GM21723 (cell line): ENCODE measurements at regions not wholly inside any gene's neighbourhood (a gene's known extent, or its start where the extent isn't known, plus 50 kb on each side); places are given as distances from the start of the nearest gene placed in this dataset.
"Not testable (repeated sequence)": the region's sequence is repeated elsewhere in the genome, so short reads cannot be mapped to it uniquely, and the experiment has no call there.

ENCODE experiments used
- ATAC-seq: cut with Tn5 transposase; IDR thresholded peaks from one replicate; pipeline ENCODE4 v1.9.1; 2021; ENCODE audit warnings: mild to moderate bottlenecking, moderate library complexity; ENCODE audit not compliant: unreplicated experiment

DNA sequence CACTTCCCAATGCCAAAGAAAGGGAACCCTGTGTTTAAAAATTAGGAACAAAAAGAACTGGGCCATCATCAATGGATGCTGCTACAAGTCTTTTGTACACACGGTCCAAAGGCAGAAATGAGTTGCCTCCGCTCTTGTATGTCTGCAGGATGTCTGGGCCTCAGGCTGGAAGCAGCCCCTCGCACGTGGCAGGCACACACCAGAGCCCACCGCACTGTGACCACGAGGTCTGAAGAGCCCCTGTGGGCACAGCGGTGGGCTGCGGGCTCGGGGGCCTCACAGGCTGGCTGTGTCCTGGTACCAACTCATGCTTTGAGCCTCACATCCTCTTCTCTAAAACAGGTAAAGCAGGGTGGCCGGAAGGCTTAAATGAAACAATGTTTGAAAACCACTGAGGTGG is 309.3 kb downstream of the C16orf95 start:
- ATAC-seq = no peak

DNA sequence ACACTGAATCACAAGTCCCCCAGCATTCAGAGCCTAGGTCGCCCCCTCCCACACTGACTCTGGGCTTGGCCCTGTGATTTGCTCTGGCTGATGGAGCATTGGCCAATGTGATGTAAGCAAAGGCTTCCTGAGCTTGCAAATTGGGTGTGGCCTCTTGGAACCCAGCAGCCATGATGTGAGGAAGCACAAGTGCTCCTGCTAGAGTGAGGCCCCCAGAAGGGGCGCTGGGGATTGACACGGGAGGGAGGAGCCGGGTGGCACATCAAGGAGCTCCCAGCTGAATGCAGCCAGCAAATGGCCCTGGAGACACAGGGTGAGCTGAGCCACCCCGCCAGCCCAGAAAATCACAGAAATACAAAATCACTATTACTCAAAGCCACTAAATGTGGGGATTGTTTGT is 308.5 kb downstream of the C16orf95 start:
- no peak for ATAC-seq

DNA sequence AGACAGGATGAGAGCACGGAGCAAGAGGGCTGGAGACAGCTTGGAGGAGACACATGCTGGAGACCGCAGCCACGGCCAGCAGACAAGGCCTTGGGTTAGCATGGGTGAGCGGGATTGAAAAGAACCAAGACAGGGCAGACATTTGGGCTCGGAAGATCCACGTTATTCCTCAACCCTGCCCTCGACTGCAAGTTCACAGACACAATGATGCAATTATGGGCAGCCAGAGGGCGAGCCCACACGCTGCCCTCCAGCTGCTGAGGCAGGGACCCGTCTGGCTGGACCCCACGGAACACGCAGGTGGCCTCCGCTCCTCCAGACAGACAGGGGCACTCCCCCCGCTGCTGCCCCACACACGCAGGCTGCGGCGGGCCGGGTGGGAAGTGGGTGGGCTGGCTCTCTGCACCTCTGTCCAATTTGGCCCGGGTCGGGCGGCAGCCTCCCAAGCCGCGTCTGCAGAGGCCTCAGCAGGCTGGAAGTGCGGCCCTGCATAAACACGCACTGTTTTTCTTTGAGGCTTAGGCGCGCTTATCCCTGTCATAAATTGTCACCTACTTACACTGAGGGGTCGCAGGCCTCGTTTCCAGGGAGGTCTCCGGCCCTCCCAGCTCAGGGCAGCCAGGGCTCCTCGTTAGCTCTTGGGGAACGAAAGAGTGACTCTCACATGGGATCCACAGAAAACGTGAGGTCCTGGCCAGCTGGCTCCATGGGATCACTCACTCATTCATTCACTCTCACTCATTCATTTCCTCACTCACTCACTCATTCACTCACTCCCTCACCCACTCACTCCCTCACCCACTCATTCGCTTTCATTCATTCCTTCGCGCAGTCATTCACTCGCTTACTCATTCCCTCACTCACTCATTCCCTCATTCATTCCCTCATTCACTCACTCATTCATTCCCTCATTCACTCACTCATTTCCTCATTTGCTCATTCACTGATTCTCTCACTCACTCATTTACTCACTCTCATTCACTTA is 303.9 kb downstream of the C16orf95 start:
- ATAC-seq = no peak

- no peak for ATAC-seq
Measured at GRCh38 chr16:87014112-87014511, 303.1 kb downstream of the C16orf95 start.

- no peak for ATAC-seq
Measured at GRCh38 chr16:87015021-87015420, 302.2 kb downstream of the C16orf95 start.

DNA sequence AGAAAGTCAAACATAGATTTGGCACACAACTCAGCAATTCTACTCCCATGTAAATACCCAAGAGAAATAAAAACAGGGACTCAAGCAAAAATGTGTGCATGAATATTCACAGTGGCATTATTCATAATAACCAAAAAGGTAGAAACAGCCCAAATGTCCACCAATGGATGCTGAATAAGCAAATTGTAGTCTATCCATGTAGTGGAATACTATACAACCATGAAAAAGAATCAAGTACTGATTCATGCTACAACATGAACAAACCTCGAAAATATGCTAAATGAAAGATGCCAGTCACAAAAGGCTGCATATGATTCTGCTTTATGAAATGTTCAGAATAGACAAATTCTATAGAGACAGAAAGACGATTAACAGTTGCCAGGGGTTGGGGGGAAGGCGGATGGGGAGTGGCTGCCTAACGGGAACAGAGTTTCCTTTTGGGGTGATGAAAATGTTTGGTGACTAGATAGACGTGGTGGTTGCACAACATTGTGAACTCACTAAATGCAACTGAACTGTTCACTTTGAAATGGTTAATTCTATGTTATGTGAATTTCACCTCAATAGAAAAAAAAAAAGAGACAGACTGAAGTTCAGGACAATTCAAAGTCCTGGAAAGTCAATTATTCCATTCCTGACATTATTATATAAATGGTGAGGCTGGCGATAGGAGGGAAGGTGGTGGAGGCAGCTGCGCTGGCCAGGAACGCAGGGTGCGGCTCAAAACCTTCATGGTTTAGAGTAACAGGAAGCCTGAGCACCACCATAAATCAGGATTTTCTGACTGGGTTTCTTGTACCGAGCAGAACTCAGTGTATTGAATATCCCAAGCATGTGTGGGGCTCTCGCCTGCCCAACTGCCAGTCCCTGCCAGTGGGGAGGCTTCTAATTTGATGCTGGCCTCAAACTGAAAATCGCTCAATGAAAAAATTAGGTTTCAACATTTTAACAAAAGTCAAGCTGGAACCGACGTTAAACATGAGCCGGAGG is 300.9 kb downstream of the C16orf95 start:
- no peak for ATAC-seq

- ATAC-seq = no peak
Measured at GRCh38 chr16:87017371-87018012, 299.7 kb downstream of the C16orf95 start.

- no peak for ATAC-seq
Measured at GRCh38 chr16:87025676-87026075, 291.5 kb downstream of the C16orf95 start.

DNA sequence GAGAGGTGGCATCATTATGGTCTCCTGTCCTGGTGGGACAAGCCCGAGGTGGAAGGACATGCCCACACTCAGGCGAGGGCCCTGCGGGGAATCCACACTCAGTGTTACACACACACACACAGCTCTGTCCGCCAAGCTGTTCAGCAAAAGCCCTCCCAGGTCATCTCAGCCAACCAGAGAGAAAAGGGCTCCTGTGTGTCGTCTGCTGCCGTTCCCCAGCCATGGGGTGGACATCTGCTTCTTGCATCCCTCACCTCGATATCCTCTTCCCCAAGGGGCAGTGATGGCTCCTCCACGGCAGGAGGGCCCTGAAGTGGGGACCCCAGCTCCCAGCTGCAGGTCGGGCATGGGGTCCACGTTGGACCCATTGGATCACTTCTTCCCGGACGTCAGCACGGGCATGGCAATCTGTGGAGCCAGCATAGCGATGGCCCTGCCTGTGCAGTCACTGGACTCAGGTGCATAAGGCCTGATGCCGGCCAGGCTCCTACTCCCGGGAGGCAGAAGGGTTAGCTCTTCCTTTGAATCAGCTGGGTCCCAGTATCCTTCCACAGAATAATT is 290.1 kb downstream of the C16orf95 start:
- no peak for ATAC-seq

GRCh38 chr16:87028481-87029320 is 288.5 kb downstream of the C16orf95 start:
- ATAC-seq = no peak

- no peak for ATAC-seq
Measured at GRCh38 chr16:87032554-87032953, 284.6 kb downstream of the C16orf95 start.

DNA sequence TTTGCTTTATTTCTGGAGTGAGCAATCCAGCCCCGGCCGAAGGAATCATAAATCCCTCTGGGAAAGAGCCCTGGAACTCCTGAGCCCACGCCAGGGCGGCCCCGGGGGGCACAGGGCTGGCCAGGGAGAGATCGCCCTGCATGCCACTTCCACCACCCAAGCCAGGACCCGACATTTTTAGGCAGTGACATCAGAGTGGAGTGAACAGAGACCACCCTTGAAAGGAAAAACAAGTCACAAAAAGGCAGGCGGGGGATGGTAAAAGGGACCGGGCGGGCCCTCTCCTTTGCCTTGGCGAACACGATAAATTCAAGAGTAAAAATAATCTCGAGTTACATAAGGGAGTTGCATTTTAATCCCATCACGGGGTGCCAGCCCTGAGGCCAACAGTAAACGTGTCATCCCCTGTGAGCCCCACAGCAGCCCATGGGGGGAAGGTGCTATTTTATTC is 284.1 kb downstream of the C16orf95 start:
- no peak for ATAC-seq

DNA sequence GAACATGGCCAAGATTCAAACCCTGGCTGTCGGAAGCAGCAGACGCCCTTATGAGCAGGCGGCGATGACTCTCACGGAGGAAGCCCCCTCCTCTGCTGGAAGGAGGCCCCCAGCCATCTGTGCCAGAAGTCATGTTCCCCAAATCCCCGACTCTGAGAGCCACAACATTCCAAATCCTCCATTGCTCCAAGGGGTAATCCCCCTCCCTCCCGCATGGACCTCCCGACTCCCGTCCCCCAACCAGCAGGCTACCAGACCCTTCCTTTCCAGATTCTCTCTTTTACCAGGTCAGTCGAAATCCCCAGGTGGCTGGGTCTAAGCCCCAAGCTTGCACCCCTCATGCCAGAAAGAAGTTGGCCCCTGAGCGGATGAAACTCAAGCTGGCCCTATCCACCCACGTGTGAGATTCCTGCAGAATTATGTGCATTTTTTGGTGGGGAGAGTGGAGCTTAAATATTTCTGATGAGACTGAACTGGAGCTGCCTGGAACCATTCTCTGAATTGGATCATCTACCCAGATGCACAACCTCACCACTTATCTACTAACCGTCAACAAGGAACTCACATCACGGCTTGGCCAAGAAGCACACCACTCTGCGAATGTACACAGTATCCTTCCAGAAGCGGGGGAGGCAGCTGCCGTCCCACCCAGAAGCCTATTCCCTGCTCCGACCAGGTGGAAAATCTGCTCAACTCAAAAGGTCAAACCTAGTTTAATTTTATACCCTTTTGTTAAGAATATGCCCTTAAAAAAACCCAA is 283.5 kb downstream of the C16orf95 start:
- no peak for ATAC-seq

GRCh38 chr16:87034317-87034716 is 282.9 kb downstream of the C16orf95 start:
- ATAC-seq = no peak

GRCh38 chr16:87035053-87035452 is 282.1 kb downstream of the C16orf95 start:
- no peak for ATAC-seq

DNA sequence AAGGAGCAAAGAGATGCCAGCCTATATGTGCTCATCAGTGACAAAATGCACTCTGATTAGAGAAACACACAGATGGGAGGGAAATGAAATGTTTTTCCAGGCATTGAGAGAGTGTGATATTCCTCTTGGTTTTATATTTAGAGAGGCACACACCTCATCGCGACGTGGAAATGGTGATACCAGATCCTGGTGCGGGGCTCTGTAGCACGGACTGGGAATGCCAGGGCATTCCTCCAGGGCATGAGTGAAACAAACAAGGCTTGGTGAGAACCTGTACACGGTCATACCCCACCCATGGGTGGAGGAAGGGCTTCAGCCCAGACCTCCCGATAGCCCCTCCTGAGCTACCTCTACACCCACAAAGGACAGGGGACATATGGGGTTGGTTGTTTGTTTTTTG is 280.2 kb downstream of the C16orf95 start:
- no peak for ATAC-seq

DNA sequence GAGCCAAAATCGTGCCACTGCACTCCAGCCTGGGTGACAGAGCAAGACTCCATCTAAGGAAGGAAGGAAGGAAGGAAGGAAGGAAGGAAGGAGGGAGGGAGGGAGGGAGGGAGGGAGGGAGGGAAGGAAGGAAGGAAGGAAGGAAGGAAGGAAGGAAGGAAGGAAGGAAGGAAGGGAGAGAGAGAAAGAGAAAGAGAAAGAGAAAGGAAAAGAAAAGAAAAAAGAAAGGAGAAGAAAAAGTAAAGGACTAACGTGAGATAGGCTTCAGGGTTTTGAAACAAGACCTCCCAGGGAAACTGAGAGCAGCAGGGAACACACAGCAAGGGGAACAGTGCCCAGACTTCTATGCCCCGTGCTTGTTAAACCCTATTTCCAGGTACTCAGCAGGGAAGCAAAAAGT is 278.7 kb downstream of the C16orf95 start:
- not testable (repeated sequence) for ATAC-seq

- no peak for ATAC-seq
Measured at GRCh38 chr16:87040169-87041117, 276.7 kb downstream of the C16orf95 start.
